Dermis microvascular lymphatic vessel endothelial cell (primary cell): ENCODE measurements at regions not wholly inside any gene's neighbourhood (a gene's known extent, or its start where the extent isn't known, plus 50 kb on each side); places are given as distances from the start of the nearest gene placed in this dataset.

Experiments used
- DNase-seq, 2 donors: peaks; one replicate each; pipeline versions ENCODE4 v3.0.0 to v3.0.0-alpha.2; 2010; ENCODE audit warnings: low read depth in 2 of 2

- no peak for DNase-seq
Observed at GRCh38 chr4:54992266-54992665, 133.1 kb downstream of the KDR start.

GRCh38 chr4:54988655-54989054, 136.7 kb downstream of the KDR start:
- no peak for DNase-seq

GRCh38 chr4:54986095-54986846, 139.1 kb downstream of the KDR start:
- no peak for DNase-seq

- DNase-seq = no peak
Observed at GRCh38 chr4:54976682-54977081, 148.7 kb downstream of the KDR start.

- DNase-seq = no peak
Observed at GRCh38 chr4:54976031-54976430, 149.4 kb downstream of the KDR start.

GRCh38 chr4:54973784-54974183, 151.6 kb downstream of the KDR start:
- DNase-seq = no peak

- DNase-seq = peak; percentile 43 to 64
Observed at GRCh38 chr4:54971474-54971950, 153.9 kb downstream of the KDR start.

GRCh38 chr4:54967289-54967688, 158.1 kb downstream of the KDR start:
- DNase-seq = no peak

- peak; percentile 24 to 62 for DNase-seq
Observed at GRCh38 chr4:54961357-54961975, 163.9 kb downstream of the KDR start.

- no peak for DNase-seq
Observed at GRCh38 chr4:54959651-54960116, 165.7 kb downstream of the KDR start.

GRCh38 chr4:54959131-54959530, 166.3 kb downstream of the KDR start:
- no peak for DNase-seq

- no peak for DNase-seq
Observed at GRCh38 chr4:54958236-54958635, 167.2 kb downstream of the KDR start.

- DNase-seq = peak in 1 of 2 donors; percentile 55
Observed at GRCh38 chr4:54954656-54955388, 170.6 kb downstream of the KDR start.

- no peak for DNase-seq
Observed at GRCh38 chr4:54946741-54947140, 178.7 kb downstream of the KDR start.

- DNase-seq = peak in 1 of 2 donors; percentile 77
Observed at GRCh38 chr4:54945838-54946237, 179.6 kb downstream of the KDR start.

- DNase-seq = peak in 1 of 2 donors; percentile 76
Observed at GRCh38 chr4:54942721-54943120, 182.7 kb downstream of the KDR start.

GRCh38 chr4:54941994-54942552, 183.3 kb downstream of the KDR start:
- DNase-seq = peak; percentile 40 to 98

- DNase-seq = no peak
Observed at GRCh38 chr4:54940996-54941865, 184.2 kb downstream of the KDR start.

- peak in 1 of 2 donors; percentile 69 for DNase-seq
Observed at GRCh38 chr4:54937501-54937900, 187.9 kb downstream of the KDR start.

- no peak for DNase-seq
Observed at GRCh38 chr4:54933579-54933978, 191.8 kb downstream of the KDR start.

GRCh38 chr4:54930226-54930625, 195.2 kb downstream of the KDR start:
- DNase-seq = peak; percentile 43 to 98
